Skeletal muscle tissue (tissue), 3 donors: ENCODE measurements at regions not wholly inside any gene's neighbourhood (a gene's known extent, or its start where the extent isn't known, plus 50 kb on each side); places are given as distances from the start of the nearest gene placed in this dataset.
A peak's percentile ranks its signal among the peaks of the same experiment; 100 is the strongest.

Source experiments
- H3K27ac ChIP-seq: one replicate; pipeline ENCODE4 v1.7.0; 2013; ENCODE audit warnings: mild to moderate bottlenecking, low read depth, low read length, inconsistent platforms
- H3K27me3 ChIP-seq, 3 donors: one replicate each; pipeline ENCODE4 v1.7.0; 2013; ENCODE audit warnings: low read length in 3 of 3; ENCODE audit not compliant: control insufficient read depth in 3 of 3, insufficient read depth in 3 of 3
- H3K36me3 ChIP-seq, 3 donors: one replicate each; pipeline ENCODE4 v1.7.0; 2013; ENCODE audit warnings: low read length in 3 of 3; ENCODE audit not compliant: control insufficient read depth in 3 of 3, insufficient read depth in 3 of 3
- H3K4me1 ChIP-seq, 3 donors: one replicate each; pipeline ENCODE4 v1.7.0; 2013; ENCODE audit warnings: low read length in 3 of 3, mild to moderate bottlenecking in 3 of 3; ENCODE audit not compliant: control insufficient read depth in 3 of 3, insufficient read depth in 3 of 3
- H3K4me3 ChIP-seq, 3 donors: one replicate each; pipeline ENCODE4 v1.7.0; 2013; ENCODE audit warnings: low read length in 3 of 3
- H3K9ac ChIP-seq, 3 donors: one replicate each; pipeline ENCODE4 v1.7.0; 2013; ENCODE audit warnings: low read length in 3 of 3, mild to moderate bottlenecking in 3 of 3, moderate library complexity in 2 of 3, low read depth in 1 of 3
- H3K9me3 ChIP-seq, 3 donors: one replicate each; pipeline ENCODE4 v1.7.0; 2013; ENCODE audit warnings: low read length in 3 of 3; ENCODE audit not compliant: control insufficient read depth in 3 of 3
- donor health status: Osteomylitis.

GRCh38 chr6:53974941-53975340, 136.3 kb upstream of the MLIP start:
- Histone ChIP-seq H3K4me3 (no peak overlapping the region), H3K27ac (no peak overlapping the region), H3K9ac (no peak overlapping the region), H3K4me1 (no peaks in the 10 kb centered on the region), H3K36me3 (no peaks in the 10 kb centered on the region), H3K9me3 (no peaks in the 10 kb centered on the region), H3K27me3 (no peaks in the 10 kb centered on the region)

- no peaks in the 10 kb centered on the region for H3K36me3 ChIP-seq
- no peak overlapping the region for H3K4me3 ChIP-seq
- H3K4me1 ChIP-seq = no peaks in the 10 kb centered on the region
- no peak overlapping the region for H3K27ac ChIP-seq
- no peaks in the 10 kb centered on the region for H3K27me3 ChIP-seq
- H3K9ac ChIP-seq = no peak overlapping the region
- no peaks in the 10 kb centered on the region for H3K9me3 ChIP-seq
These were observed 135.2 kb upstream of the MLIP start for GRCh38 chr6:53975941-53976615.

GRCh38 chr6:53977551-53977950, 133.7 kb upstream of the MLIP start:
- H3K9me3 ChIP-seq = no peaks in the 10 kb centered on the region
- no peaks in the 10 kb centered on the region for H3K36me3 ChIP-seq

GRCh38 chr6:53979468-53980067, 131.7 kb upstream of the MLIP start:
- Histone ChIP-seq H3K4me3 (no peak overlapping the region), H3K9me3 (no peaks in the 10 kb centered on the region), H3K27me3 (no peaks in the 10 kb centered on the region), H3K9ac (no peak overlapping the region), H3K27ac (no peak overlapping the region), H3K4me1 (peaks cover 0 to 5% (median 0%) of the 10 kb centered on the region in 3 donors), H3K36me3 (no peaks in the 10 kb centered on the region)

More at GRCh38 chr6:53977551-53977950, 133.7 kb upstream of the MLIP start:
- Histone ChIP-seq H3K27me3 (no peaks in the 10 kb centered on the region), H3K9ac (no peak overlapping the region), H3K4me3 (no peak overlapping the region), H3K27ac (no peak overlapping the region), H3K4me1 (no peaks in the 10 kb centered on the region)

GRCh38 chr6:53982366-53983050, 128.7 kb upstream of the MLIP start:
- peaks cover 9 to 23% (median 12%) of the 10 kb centered on the region in 3 donors for H3K4me1 ChIP-seq
- no peak overlapping the region for H3K4me3 ChIP-seq
- H3K27ac ChIP-seq = no peak overlapping the region
- no peak overlapping the region for H3K9ac ChIP-seq
- no peaks in the 10 kb centered on the region for H3K9me3 ChIP-seq
- no peaks in the 10 kb centered on the region for H3K36me3 ChIP-seq
- H3K27me3 ChIP-seq = no peaks in the 10 kb centered on the region

- H3K27me3 ChIP-seq = no peaks in the 10 kb centered on the region
- no peaks in the 10 kb centered on the region for H3K9me3 ChIP-seq
- no peak overlapping the region for H3K27ac ChIP-seq
- no peak overlapping the region for H3K9ac ChIP-seq
- H3K4me1 ChIP-seq = peaks cover 9 to 23% (median 14%) of the 10 kb centered on the region in 3 donors
- no peaks in the 10 kb centered on the region for H3K36me3 ChIP-seq
- no peak overlapping the region for H3K4me3 ChIP-seq
These were observed 127.9 kb upstream of the MLIP start for GRCh38 chr6:53983301-53983700.

GRCh38 chr6:53984163-53984562, 127.1 kb upstream of the MLIP start:
- no peak overlapping the region for H3K9ac ChIP-seq
- H3K27ac ChIP-seq = no peak overlapping the region

GRCh38 chr6:53984581-53984980, 126.7 kb upstream of the MLIP start:
- no peaks in the 10 kb centered on the region for H3K9me3 ChIP-seq
- H3K9ac ChIP-seq = no peak overlapping the region
- no peaks in the 10 kb centered on the region for H3K27me3 ChIP-seq
- peaks cover 9 to 23% (median 14%) of the 10 kb centered on the region in 3 donors for H3K4me1 ChIP-seq
- H3K27ac ChIP-seq = no peak overlapping the region
- H3K36me3 ChIP-seq = no peaks in the 10 kb centered on the region
- H3K4me3 ChIP-seq = no peak overlapping the region

More at GRCh38 chr6:53984163-53984562, 127.1 kb upstream of the MLIP start:
- Histone ChIP-seq H3K9me3 (no peaks in the 10 kb centered on the region), H3K36me3 (no peaks in the 10 kb centered on the region), H3K4me1 (peaks cover 9 to 23% (median 14%) of the 10 kb centered on the region in 3 donors), H3K4me3 (no peak overlapping the region), H3K27me3 (no peaks in the 10 kb centered on the region)

GRCh38 chr6:53985366-53985765, 125.9 kb upstream of the MLIP start:
- Histone ChIP-seq H3K4me3 (no peak overlapping the region), H3K9me3 (no peaks in the 10 kb centered on the region), H3K27ac (no peak overlapping the region), H3K27me3 (no peaks in the 10 kb centered on the region), H3K9ac (no peak overlapping the region), H3K36me3 (no peaks in the 10 kb centered on the region), H3K4me1 (peaks cover 9 to 23% (median 14%) of the 10 kb centered on the region in 3 donors)

GRCh38 chr6:53986165-53986720, 125.0 kb upstream of the MLIP start:
- Histone ChIP-seq H3K27ac (peak overlapping the region; percentile 31), H3K4me3 (peak overlapping the region in 1 of 3 donors; percentile 51), H3K4me1 (peaks cover 9 to 23% (median 14%) of the 10 kb centered on the region in 3 donors), H3K9me3 (no peaks in the 10 kb centered on the region), H3K27me3 (no peaks in the 10 kb centered on the region), H3K9ac (peak overlapping the region in 1 of 3 donors; percentile 52), H3K36me3 (no peaks in the 10 kb centered on the region)
